Thymus (tissue), 11 donors: ENCODE measurements at regions not wholly inside any gene's neighbourhood (a gene's known extent, or its start where the extent isn't known, plus 50 kb on each side); places are given as distances from the start of the nearest gene placed in this dataset.

ENCODE experiments used
- DNase-seq, 9 donors: peaks; one replicate each; pipeline ENCODE4 v3.0.0-alpha.2; 2013; ENCODE audit warnings: low spot score in 9 of 9, low read depth in 6 of 9, missing footprints in 1 of 9
- H3K27ac ChIP-seq, 2 donors: one replicate each; pipeline ENCODE4 v1.5.1; 2013; ENCODE audit warnings: control low read depth in 1 of 2, low read depth in 1 of 2, low read length in 1 of 2, mild to moderate bottlenecking in 1 of 2, moderate library complexity in 1 of 2
- H3K27me3 ChIP-seq, 2 donors: one replicate each; pipeline ENCODE4 v1.5.1; 2013; ENCODE audit warnings: low read length in 1 of 2; ENCODE audit not compliant: control insufficient read depth in 2 of 2, insufficient read depth in 1 of 2
- H3K36me3 ChIP-seq, 2 donors: one replicate each; pipeline ENCODE4 v1.5.1; 2013; ENCODE audit warnings: low read length in 1 of 2, mild to moderate bottlenecking in 1 of 2, moderate library complexity in 1 of 2; ENCODE audit not compliant: control insufficient read depth in 2 of 2, insufficient read depth in 2 of 2
- H3K4me1 ChIP-seq, 2 donors: one replicate each; pipeline ENCODE4 v1.5.1; 2013; ENCODE audit warnings: low read length in 2 of 2; ENCODE audit not compliant: control insufficient read depth in 2 of 2, insufficient read depth in 2 of 2
- H3K4me3 ChIP-seq, 2 donors: one replicate each; pipeline ENCODE4 v1.5.1; 2013; ENCODE audit warnings: low read length in 2 of 2, control low read depth in 1 of 2, mild to moderate bottlenecking in 1 of 2
- H3K9me3 ChIP-seq, 2 donors: one replicate each; pipeline ENCODE4 v1.5.1; 2013; ENCODE audit warnings: low read length in 1 of 2, mild to moderate bottlenecking in 1 of 2; ENCODE audit not compliant: control insufficient read depth in 2 of 2, insufficient read depth in 1 of 2
- WGBS: extraction: QIAGEN DNeasy Blood & Tissue Kit; methylation state at CpG from one replicate; pipeline ENCODE4 v1.1.7; 2013; 5-methylcytosine and 5-hydroxymethylcytosine counted together
- donor health status: healthy.

- Histone ChIP-seq H3K4me1 (no peaks in the 10 kb centered on the region), H3K27ac (no peak overlapping the region), H3K27me3 (no peaks in the 10 kb centered on the region), H3K9me3 (no peaks in the 10 kb centered on the region), H3K36me3 (no peaks in the 10 kb centered on the region), H3K4me3 (no peak overlapping the region)
- no peak for DNase-seq
- 86% methylated on average over 1 of the region's 1 CpG for WGBS
Observed at GRCh38 chr3:22476976-22477375, 726.0 kb upstream of the ZNF385D start.

DNA sequence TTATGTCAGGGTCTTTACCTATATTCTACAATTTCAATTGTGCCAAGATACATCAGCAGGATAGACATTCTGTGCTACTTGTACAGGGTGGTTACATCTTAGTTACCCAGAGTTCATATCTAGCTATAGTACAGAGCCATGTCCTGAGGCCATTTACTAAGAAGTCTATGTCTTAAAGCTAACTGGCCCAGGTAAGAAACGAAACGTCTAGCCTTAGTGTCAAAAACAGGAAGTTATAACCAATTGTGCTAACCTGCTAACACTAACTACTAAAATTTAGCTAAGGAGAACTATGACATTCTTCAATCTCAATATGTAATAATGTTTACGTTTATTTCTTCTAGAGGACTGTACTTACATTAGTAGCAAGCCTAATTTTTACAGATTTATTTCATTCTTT is 717.2 kb upstream of the UBE2E2 start:
- 61% methylated on average over 3 of the region's 3 CpGs for WGBS
- Histone ChIP-seq H3K27me3 (no peaks in the 10 kb centered on the region), H3K9me3 (no peaks in the 10 kb centered on the region), H3K4me3 (no peak overlapping the region), H3K36me3 (no peaks in the 10 kb centered on the region), H3K4me1 (no peaks in the 10 kb centered on the region), H3K27ac (no peak overlapping the region)
- no peak for DNase-seq

- WGBS, result 95% methylated on average over 1 of the region's 1 CpG
- H3K36me3 ChIP-seq, result no peaks in the 10 kb centered on the region
- H3K4me3 ChIP-seq, result no peak overlapping the region
- H3K4me1 ChIP-seq, result no peaks in the 10 kb centered on the region
- DNase-seq, result no peak
- H3K9me3 ChIP-seq, result no peaks in the 10 kb centered on the region
- no peaks in the 10 kb centered on the region for H3K27me3 ChIP-seq
- no peak overlapping the region for H3K27ac ChIP-seq
Observed at GRCh38 chr3:22490747-22491146, 712.4 kb upstream of the UBE2E2 start.

DNA sequence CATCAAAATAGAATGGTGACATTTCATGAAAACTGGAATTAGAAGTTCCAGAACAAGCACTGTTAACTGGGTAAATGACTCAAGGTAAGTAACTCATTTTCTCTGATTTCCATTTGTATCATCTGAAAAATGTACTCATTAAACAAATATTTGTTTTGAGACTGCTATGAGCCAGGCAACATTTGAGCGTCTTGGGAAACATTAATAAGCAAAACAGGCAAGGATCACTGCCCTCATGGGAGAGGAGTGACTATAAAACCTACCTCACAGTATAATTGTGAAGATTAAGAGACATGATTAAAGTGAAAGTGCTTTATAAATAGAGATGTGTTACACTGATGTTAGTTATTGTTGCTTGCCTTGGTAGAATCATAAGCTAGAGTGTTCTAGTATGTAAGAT is 711.8 kb upstream of the UBE2E2 start:
- 88% methylated on average over 1 of the region's 1 CpG for WGBS
- H3K27ac ChIP-seq, result no peak overlapping the region

DNA sequence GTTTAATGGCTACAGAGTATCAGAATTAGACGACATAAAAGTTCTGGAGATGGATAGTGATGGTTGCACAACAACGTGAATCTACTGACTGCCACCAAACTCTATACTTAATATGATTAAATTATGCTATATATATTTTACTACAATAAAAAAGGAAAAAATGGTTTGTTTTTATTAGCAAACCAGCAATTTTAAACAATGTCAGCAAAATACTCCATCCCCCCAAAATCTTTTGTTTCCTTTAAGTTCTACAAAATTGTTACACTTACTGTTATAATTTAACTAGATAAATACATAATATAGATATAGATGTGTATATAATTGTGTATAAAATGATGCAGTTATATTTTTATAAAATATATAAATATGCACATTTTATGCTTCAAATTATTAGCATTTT is 710.8 kb upstream of the UBE2E2 start:
- Histone ChIP-seq H3K27ac (no peak overlapping the region), H3K4me1 (no peaks in the 10 kb centered on the region), H3K4me3 (no peak overlapping the region), H3K36me3 (no peaks in the 10 kb centered on the region), H3K9me3 (no peaks in the 10 kb centered on the region), H3K27me3 (no peaks in the 10 kb centered on the region)
- no peak for DNase-seq
- over 99% methylated on average over 2 of the region's 2 CpGs for WGBS

More for the DNA sequence above, 711.8 kb upstream of the UBE2E2 start:
- DNase-seq, result no peak
- H3K4me3 ChIP-seq, result no peak overlapping the region
- no peaks in the 10 kb centered on the region for H3K4me1 ChIP-seq
- H3K36me3 ChIP-seq, result no peaks in the 10 kb centered on the region
- H3K9me3 ChIP-seq, result no peaks in the 10 kb centered on the region
- no peaks in the 10 kb centered on the region for H3K27me3 ChIP-seq

GRCh38 chr3:22495241-22495640 is 707.9 kb upstream of the UBE2E2 start:
- Histone ChIP-seq H3K9me3 (no peaks in the 10 kb centered on the region), H3K4me3 (no peak overlapping the region), H3K27me3 (no peaks in the 10 kb centered on the region), H3K36me3 (no peaks in the 10 kb centered on the region), H3K27ac (no peak overlapping the region), H3K4me1 (no peaks in the 10 kb centered on the region)
- no peak for DNase-seq
- WGBS, result 96% methylated on average over 2 of the region's 2 CpGs

DNA sequence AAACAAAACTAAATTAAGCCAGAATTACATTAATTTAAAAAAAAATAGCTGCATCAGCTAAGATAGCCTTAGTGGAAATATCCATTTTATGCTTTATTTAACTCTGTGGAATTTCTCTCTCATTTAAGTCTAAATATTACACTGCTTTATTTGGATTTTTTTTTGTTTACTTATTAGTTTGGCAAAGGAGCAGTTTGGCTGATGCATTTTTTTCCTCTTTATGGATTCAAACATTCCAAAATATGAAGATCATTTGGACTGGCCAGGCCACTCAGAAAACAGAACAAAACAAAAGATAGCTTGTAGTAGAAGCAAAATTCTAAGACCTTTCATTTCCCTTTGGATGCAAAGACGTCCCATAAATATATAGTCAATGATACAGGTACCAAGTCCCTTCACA is 707.3 kb upstream of the UBE2E2 start:
- DNase-seq, result no peak
- H3K27me3 ChIP-seq, result no peaks in the 10 kb centered on the region
- no peak overlapping the region for H3K4me3 ChIP-seq
- H3K27ac ChIP-seq, result no peak overlapping the region
- H3K36me3 ChIP-seq, result no peaks in the 10 kb centered on the region
- H3K4me1 ChIP-seq, result no peaks in the 10 kb centered on the region
- H3K9me3 ChIP-seq, result no peaks in the 10 kb centered on the region
- WGBS, result 41% methylated on average over 1 of the region's 1 CpG

DNA sequence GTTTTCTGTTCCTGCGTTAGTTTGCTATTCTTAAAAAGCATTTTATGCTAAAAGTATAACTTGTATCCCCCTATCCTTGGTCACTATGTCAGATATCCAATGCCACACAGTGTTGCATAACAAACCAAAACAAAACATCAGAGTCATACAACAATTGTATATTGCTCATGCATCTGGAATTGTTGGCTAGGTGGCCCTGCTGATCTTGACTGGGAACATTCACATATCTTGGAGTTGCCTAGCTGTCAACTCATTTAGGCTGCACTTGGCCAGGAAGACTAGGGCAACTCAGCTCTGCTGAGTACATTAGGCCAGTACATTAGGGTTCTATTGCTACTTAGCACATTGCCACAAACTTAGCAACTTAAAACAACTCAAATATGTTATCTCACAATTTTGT is 706.5 kb upstream of the UBE2E2 start:
- no peak for DNase-seq
- Histone ChIP-seq H3K27me3 (no peaks in the 10 kb centered on the region), H3K4me3 (no peak overlapping the region), H3K36me3 (no peaks in the 10 kb centered on the region), H3K27ac (no peak overlapping the region), H3K4me1 (no peaks in the 10 kb centered on the region), H3K9me3 (no peaks in the 10 kb centered on the region)
- WGBS, result 100% methylated on average over 1 of the region's 1 CpG

DNA sequence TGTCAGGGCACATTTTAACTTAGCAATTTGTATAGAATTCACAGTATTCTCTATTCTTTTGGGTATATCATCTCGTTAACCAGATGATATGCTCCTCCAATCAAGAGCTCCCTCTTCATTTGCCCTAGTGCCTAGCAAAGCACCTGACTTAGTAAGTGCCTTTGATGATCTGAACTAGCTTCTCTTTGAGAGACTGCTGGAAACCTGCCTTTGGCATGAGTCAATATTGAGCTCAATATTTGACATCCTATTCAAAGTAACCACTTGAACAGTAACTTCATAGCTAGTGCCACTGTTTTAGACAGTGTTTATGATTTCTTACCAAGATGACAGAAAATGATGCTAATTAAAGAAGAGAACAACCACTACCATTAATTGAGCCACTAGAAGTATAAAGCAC is 696.3 kb upstream of the UBE2E2 start:
- 83% methylated on average over 1 of the region's 1 CpG for WGBS
- DNase-seq, result no peak
- H3K4me1 ChIP-seq, result no peaks in the 10 kb centered on the region

DNA sequence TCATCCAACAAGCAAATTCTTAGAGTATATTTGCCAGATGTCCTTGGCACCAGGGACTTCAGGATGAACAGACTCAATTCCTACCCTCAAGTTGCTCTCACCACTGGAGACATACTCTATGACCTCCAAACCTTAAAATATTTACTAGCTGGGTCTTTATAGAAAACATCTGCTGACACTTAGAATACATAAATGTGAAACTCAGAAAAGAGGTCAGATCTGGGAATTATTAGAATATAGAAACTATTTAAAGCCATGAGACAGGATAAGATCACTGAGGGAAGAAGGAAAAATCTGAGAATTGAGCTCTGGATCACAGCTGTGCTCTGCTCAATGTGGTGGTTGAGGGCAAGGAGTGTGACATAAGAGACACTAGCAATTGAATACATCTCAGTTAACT is 695.4 kb upstream of the UBE2E2 start:
- no peak for DNase-seq
- Histone ChIP-seq H3K27ac (no peak overlapping the region), H3K9me3 (no peaks in the 10 kb centered on the region), H3K4me3 (no peak overlapping the region), H3K27me3 (no peaks in the 10 kb centered on the region), H3K36me3 (no peaks in the 10 kb centered on the region), H3K4me1 (no peaks in the 10 kb centered on the region)

More for the DNA sequence above, 696.3 kb upstream of the UBE2E2 start:
- H3K27me3 ChIP-seq, result no peaks in the 10 kb centered on the region
- no peak overlapping the region for H3K4me3 ChIP-seq
- H3K36me3 ChIP-seq, result no peaks in the 10 kb centered on the region
- no peak overlapping the region for H3K27ac ChIP-seq
- no peaks in the 10 kb centered on the region for H3K9me3 ChIP-seq
